ENCODE measurements at regions not wholly inside any gene's neighbourhood (a gene's known extent, or its start where the extent isn't known, plus 50 kb on each side); places are given as distances from the start of the nearest gene placed in this dataset.

- DNase-seq = no peak
Measured at GRCh38 chr1:222358100-222358499, 189.8 kb downstream of the HHIPL2 start.

GRCh38 chr1:222357252-222357651 lies 190.7 kb downstream of the HHIPL2 start:
- DNase-seq = no peak

- no peak for DNase-seq
Measured at GRCh38 chr1:222347627-222348026, 200.3 kb downstream of the HHIPL2 start.

GRCh38 chr1:222346955-222347354 lies 200.9 kb downstream of the HHIPL2 start:
- no peak for DNase-seq

GRCh38 chr1:222339376-222339947 lies 208.4 kb downstream of the HHIPL2 start:
- no peak for DNase-seq

GRCh38 chr1:222335586-222335985 lies 212.3 kb downstream of the HHIPL2 start:
- no peak for DNase-seq

- DNase-seq = no peak
Measured at GRCh38 chr1:222334026-222334680, 213.8 kb downstream of the HHIPL2 start.

- no peak for DNase-seq
Measured at GRCh38 chr1:222331765-222332164, 216.1 kb downstream of the HHIPL2 start.

- no peak for DNase-seq
Measured at GRCh38 chr1:222331340-222331739, 216.6 kb downstream of the HHIPL2 start.

- no peak for DNase-seq
Measured at GRCh38 chr1:222329493-222330045, 218.3 kb downstream of the HHIPL2 start.

GRCh38 chr1:222326710-222327036 lies 221.2 kb downstream of the HHIPL2 start:
- no peak for DNase-seq

GRCh38 chr1:222326006-222326709 lies 221.7 kb downstream of the HHIPL2 start:
- DNase-seq = no peak

GRCh38 chr1:222325506-222325905 lies 222.4 kb downstream of the HHIPL2 start:
- DNase-seq = no peak

- no peak for DNase-seq
Measured at GRCh38 chr1:222314839-222315238, 233.1 kb downstream of the HHIPL2 start.

GRCh38 chr1:222310836-222311235 lies 237.1 kb downstream of the HHIPL2 start:
- DNase-seq = no peak

GRCh38 chr1:222307621-222308020 lies 240.3 kb downstream of the HHIPL2 start:
- no peak for DNase-seq

- DNase-seq = no peak
Measured at GRCh38 chr1:222306512-222306911, 241.4 kb downstream of the HHIPL2 start.

- no peak for DNase-seq
Measured at GRCh38 chr1:222306011-222306410, 241.9 kb downstream of the HHIPL2 start.

GRCh38 chr1:222301652-222302051 lies 246.3 kb downstream of the HHIPL2 start:
- no peak for DNase-seq

GRCh38 chr1:222299524-222299923 lies 248.4 kb downstream of the HHIPL2 start:
- DNase-seq = no peak

GRCh38 chr1:222290866-222291265 lies 257.0 kb downstream of the HHIPL2 start:
- no peak for DNase-seq

GRCh38 chr1:222288053-222288452 lies 259.9 kb downstream of the HHIPL2 start:
- DNase-seq = no peak

GRCh38 chr1:222286011-222286410 lies 261.9 kb downstream of the HHIPL2 start:
- DNase-seq = no peak

GRCh38 chr1:222285526-222285925 lies 262.4 kb downstream of the HHIPL2 start:
- no peak for DNase-seq
